PC-9 (cell line): ENCODE measurements at regions not wholly inside any gene's neighbourhood (a gene's known extent, or its start where the extent isn't known, plus 50 kb on each side); places are given as distances from the start of the nearest gene placed in this dataset.

Experiments
- BruUV-seq: library from RNA; stranded (reverse); fragments of 400-500 nt; replicated peaks from 2 replicates; lab custom pipeline; 2021; lab: Mats Ljungman, UMichigan
- CTCF ChIA-PET: fragments of 300-600 bp; sonication (Branson Sonifier 250); formaldehyde crosslinking; loops from one replicate; lab custom pipeline; 2022; ENCODE audit warnings: antibody characterized with exemption; lab: Charles Lee
- POLR2A ChIA-PET: fragments of 300-600 bp; sonication (Branson Sonifier 250); formaldehyde crosslinking; loops from one replicate; lab custom pipeline; 2022; ENCODE audit warnings: antibody characterized with exemption; ENCODE audit not compliant: unreplicated experiment; lab: Charles Lee
- DNase-seq, 2 experiments: peaks; one replicate each; pipeline versions ENCODE4 v3.0.0 to v3.0.0-alpha.2; 2015 to 2022; ENCODE audit warnings: mixed read lengths in 1 of 2
- H2AFZ ChIP-seq: fragments of 200-600 bp; sonication (generic); 2 replicates; pipeline ENCODE4 v1.8.1; 2017; ENCODE audit warnings: antibody characterized with exemption
- H3F3A ChIP-seq: fragments of 200-600 bp; sonication (generic); 2 replicates; pipeline ENCODE4 v1.8.1; 2017; ENCODE audit warnings: antibody characterized with exemption, mild to moderate bottlenecking, low read depth; ENCODE audit not compliant: insufficient read depth
- H3K27ac ChIP-seq: fragments of 200-600 bp; sonication (generic); 2 replicates; pipeline ENCODE4 v1.6.1; 2016; ENCODE audit warnings: mixed run types
- H3K27me3 ChIP-seq: fragments of 200-600 bp; sonication (generic); 2 replicates; pipeline ENCODE4 v1.6.1; 2016; ENCODE audit warnings: low read depth, mixed run types; ENCODE audit not compliant: insufficient read depth
- H3K36me3 ChIP-seq: fragments of 200-600 bp; sonication (generic); 2 replicates; pipeline ENCODE4 v1.6.1; 2016; ENCODE audit warnings: low read depth, mixed run types
- H3K4me1 ChIP-seq: fragments of 200-600 bp; sonication (generic); replicated peaks from 2 replicates; pipeline ENCODE4 v1.6.1; 2016; ENCODE audit warnings: mixed run types; ENCODE audit not compliant: insufficient read depth
- H3K4me2 ChIP-seq: fragments of 200-600 bp; sonication (generic); 2 replicates; pipeline ENCODE4 v1.6.1; 2017; ENCODE audit warnings: mixed run types
- H3K4me3 ChIP-seq: fragments of 200-600 bp; sonication (generic); 2 replicates; pipeline ENCODE4 v1.6.1; 2016; ENCODE audit warnings: mixed run types
- H3K79me2 ChIP-seq: fragments of 200-600 bp; sonication (generic); 2 replicates; pipeline ENCODE4 v1.6.1; 2017; ENCODE audit warnings: low read depth, mixed run types
- H3K9me2 ChIP-seq: fragments of 200-600 bp; sonication (generic); 2 replicates; pipeline ENCODE4 v1.8.1; 2017; ENCODE audit warnings: mild to moderate bottlenecking; ENCODE audit not compliant: insufficient read depth
- H3K9me3 ChIP-seq: fragments of 200-600 bp; sonication (generic); 2 replicates; pipeline ENCODE4 v1.8.1; 2016; ENCODE audit warnings: low read depth; ENCODE audit not compliant: insufficient read depth
- H4K20me1 ChIP-seq: fragments of 200-600 bp; sonication (generic); 2 replicates; pipeline ENCODE4 v1.8.1; 2017; ENCODE audit not compliant: insufficient read depth
- CTCF ChIP-seq: fragments of 200-600 bp; sonication (generic); conservative IDR thresholded peaks from 2 replicates; pipeline ENCODE4 v1.6.1; 2017; ENCODE audit warnings: mixed run types, antibody characterized with exemption, mild to moderate bottlenecking, moderate library complexity
- EZH2 ChIP-seq: fragments of 200-600 bp; sonication (generic); IDR thresholded peaks from 2 replicates; pipeline ENCODE4 v1.8.0; 2017; ENCODE audit warnings: antibody characterized with exemption, low read depth
- intact Hi-C: fragments of 100-400 bp; cut with micrococcal nuclease; formaldehyde crosslinking; loops from one replicate; pipeline ENCODE4 v1.10.0; 2022; ENCODE audit not compliant: unreplicated experiment

GRCh38 chr10:26640391-26640790 is 57.1 kb upstream of the PDSS1 start:
- Histone ChIP-seq H3K27ac (no peak overlapping the region), H3K36me3 (no peaks in the 10 kb centered on the region), H3K4me3 (no peak overlapping the region), H3K79me2 (no peaks in the 10 kb centered on the region), H3K9me2 (no peaks in the 10 kb centered on the region), H2AFZ (no peak overlapping the region), H3K4me1 (no peaks in the 10 kb centered on the region), H3K4me2 (no peak overlapping the region), H3F3A (no peaks in the 10 kb centered on the region), H4K20me1 (no peaks in the 10 kb centered on the region), H3K27me3 (peaks cover 35% of the 10 kb centered on the region; the same call in 1 of the 2 replicates), H3K9me3 (no peaks in the 10 kb centered on the region)
- intact Hi-C loops: no loop called here
- CTCF ChIA-PET: no interaction called here
- POLR2A ChIA-PET: no interaction called here
- BruUV-seq: no TSS peak
- no peak for DNase-seq
- TF ChIP-seq EZH2 (no peak), CTCF (no peak)

- CTCF ChIA-PET: no interaction called here
- BruUV-seq: no TSS peak
- POLR2A ChIA-PET: interaction anchor here (0.6 kb wide), 1 partner anchor 358 kb away, joined by 3 read pairs; no protein-coding TSS in a partner anchor
Observed at GRCh38 chr10:26642896-26643653, 54.4 kb upstream of the PDSS1 start.

GRCh38 chr10:26647602-26648244 is 49.8 kb upstream of the PDSS1 start:
- TF ChIP-seq EZH2 (no peak), CTCF (no peak)
- Histone ChIP-seq H3K79me2 (no peaks in the 10 kb centered on the region), H3K27ac (no peak overlapping the region), H3K36me3 (no peaks in the 10 kb centered on the region), H3K4me2 (no peak overlapping the region), H3F3A (no peaks in the 10 kb centered on the region), H3K9me3 (no peaks in the 10 kb centered on the region), H2AFZ (no peak overlapping the region), H3K4me1 (no peaks in the 10 kb centered on the region), H3K4me3 (no peak overlapping the region), H3K9me2 (no peaks in the 10 kb centered on the region), H3K27me3 (peaks cover 21% of the 10 kb centered on the region; the same call in 1 of the 2 replicates), H4K20me1 (no peaks in the 10 kb centered on the region)
- DNase-seq: no peak
- CTCF ChIA-PET: no interaction called here
- intact Hi-C loops: no loop called here
- POLR2A ChIA-PET: no interaction called here
- no TSS peak for BruUV-seq

More at GRCh38 chr10:26642896-26643653, 54.4 kb upstream of the PDSS1 start:
- H3K27me3 ChIP-seq: peaks cover 35% of the 10 kb centered on the region; the same call in 1 of the 2 replicates
- no peak for DNase-seq
- H3K36me3 ChIP-seq: no peaks in the 10 kb centered on the region
- TF ChIP-seq EZH2 (no peak), CTCF (no peak)
- no peaks in the 10 kb centered on the region for H3K9me3 ChIP-seq
- no peak overlapping the region for H2AFZ ChIP-seq
- H3K4me3 ChIP-seq: no peak overlapping the region
- no peak overlapping the region for H3K4me2 ChIP-seq
- H3K27ac ChIP-seq: no peak overlapping the region
- H3F3A ChIP-seq: no peaks in the 10 kb centered on the region
- H3K4me1 ChIP-seq: no peaks in the 10 kb centered on the region
- H4K20me1 ChIP-seq: no peaks in the 10 kb centered on the region
- no peaks in the 10 kb centered on the region for H3K79me2 ChIP-seq
- intact Hi-C loops: no loop called here
- H3K9me2 ChIP-seq: no peaks in the 10 kb centered on the region
